ENCODE measurements at regions not wholly inside any gene's neighbourhood (a gene's known extent, or its start where the extent isn't known, plus 50 kb on each side); places are given as distances from the start of the nearest gene placed in this dataset.

DNA sequence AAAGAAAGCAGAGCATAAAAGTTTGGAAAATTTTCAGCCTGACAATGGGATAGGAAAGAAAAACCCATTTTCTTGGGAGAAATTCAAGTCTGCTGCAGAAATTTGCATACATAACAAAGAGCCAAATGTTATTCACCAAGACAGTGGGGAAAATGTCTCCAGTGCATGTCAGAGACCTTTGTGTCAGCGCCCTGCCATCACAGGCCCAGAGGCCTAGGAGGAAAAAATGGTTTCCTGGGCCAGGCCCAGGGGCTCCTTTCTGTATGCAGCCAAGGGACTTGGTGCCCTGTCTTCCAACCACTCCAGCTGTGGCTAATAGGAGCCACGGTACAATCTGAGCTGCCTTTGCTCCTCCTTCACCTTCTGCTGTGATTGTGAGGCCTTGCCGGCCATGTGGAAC is 189.1 kb upstream of the PITRM1 start:
- H3K4me3 ChIP-seq (ENCODE audit: low read depth, low read length, poor library complexity, severe bottlenecking), result no peak overlapping the region
- no peaks in the 10 kb centered on the region for H3K9me3 ChIP-seq (ENCODE audit: low read length)
- H3K4me1 ChIP-seq (ENCODE audit: insufficient read depth, low read length, severe bottlenecking), result no peaks in the 10 kb centered on the region
- H3K79me2 ChIP-seq (ENCODE audit: insufficient read depth, low read length), result no peaks in the 10 kb centered on the region
- H3K9me2 ChIP-seq (ENCODE audit: low read depth, low read length), result no peaks in the 10 kb centered on the region
- no peaks in the 10 kb centered on the region for H3K27me3 ChIP-seq (ENCODE audit: insufficient read depth, low read length)
- H3F3A ChIP-seq (ENCODE audit: insufficient read depth, low read length), result no peaks in the 10 kb centered on the region
- H2AFZ ChIP-seq (ENCODE audit: low read length), result no peak overlapping the region
- no peak overlapping the region for H3K9ac ChIP-seq (ENCODE audit: low read length)
- H3K27ac ChIP-seq (ENCODE audit: low read depth, low read length, poor library complexity, severe bottlenecking), result no peak overlapping the region
- H4K20me1 ChIP-seq (ENCODE audit: insufficient read depth, low read length), result no peaks in the 10 kb centered on the region
- no peak overlapping the region for H3K4me2 ChIP-seq (ENCODE audit: low read length)
- no peaks in the 10 kb centered on the region for H3K36me3 ChIP-seq (ENCODE audit: insufficient read depth, low read length)
- TF ChIP-seq, protein P1, sequence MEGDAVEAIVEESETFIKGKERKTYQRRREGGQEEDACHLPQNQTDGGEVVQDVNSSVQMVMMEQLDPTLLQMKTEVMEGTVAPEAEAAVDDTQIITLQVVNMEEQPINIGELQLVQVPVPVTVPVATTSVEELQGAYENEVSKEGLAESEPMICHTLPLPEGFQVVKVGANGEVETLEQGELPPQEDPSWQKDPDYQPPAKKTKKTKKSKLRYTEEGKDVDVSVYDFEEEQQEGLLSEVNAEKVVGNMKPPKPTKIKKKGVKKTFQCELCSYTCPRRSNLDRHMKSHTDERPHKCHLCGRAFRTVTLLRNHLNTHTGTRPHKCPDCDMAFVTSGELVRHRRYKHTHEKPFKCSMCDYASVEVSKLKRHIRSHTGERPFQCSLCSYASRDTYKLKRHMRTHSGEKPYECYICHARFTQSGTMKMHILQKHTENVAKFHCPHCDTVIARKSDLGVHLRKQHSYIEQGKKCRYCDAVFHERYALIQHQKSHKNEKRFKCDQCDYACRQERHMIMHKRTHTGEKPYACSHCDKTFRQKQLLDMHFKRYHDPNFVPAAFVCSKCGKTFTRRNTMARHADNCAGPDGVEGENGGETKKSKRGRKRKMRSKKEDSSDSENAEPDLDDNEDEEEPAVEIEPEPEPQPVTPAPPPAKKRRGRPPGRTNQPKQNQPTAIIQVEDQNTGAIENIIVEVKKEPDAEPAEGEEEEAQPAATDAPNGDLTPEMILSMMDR (IDR thresholded peaks at IDR 0.05; ENCODE audit: low read length), result no peak
- TF ChIP-seq EZH2 (IDR thresholded peaks at IDR 0.05; ENCODE audit: borderline replicate concordance, low read length), result no peak

DNA sequence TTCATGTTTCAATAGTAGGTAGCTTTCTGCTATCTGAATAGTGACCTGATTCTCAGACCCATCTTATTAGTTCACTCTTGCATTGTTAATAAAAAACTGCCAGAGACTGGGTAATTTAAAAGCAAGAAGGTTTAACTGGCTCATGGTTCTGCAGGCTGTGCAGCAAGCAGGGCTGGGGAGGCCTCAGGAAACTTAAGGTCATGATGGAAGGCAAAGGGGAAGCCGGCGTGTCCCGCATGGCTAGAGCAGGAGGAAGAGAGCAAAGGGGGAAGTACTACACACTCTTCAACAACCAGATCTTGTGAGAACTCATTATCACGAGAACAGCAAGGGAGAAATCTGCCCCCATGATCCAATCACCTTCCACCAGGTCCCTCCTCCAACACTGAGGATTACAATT is 185.2 kb upstream of the PITRM1 start:
- TF ChIP-seq, protein P1 (IDR thresholded peaks at IDR 0.05; ENCODE audit: low read length), result no peak
- no peak for TF ChIP-seq EZH2 (IDR thresholded peaks at IDR 0.05; ENCODE audit: borderline replicate concordance, low read length)
- Histone ChIP-seq H3K36me3 (ENCODE audit: insufficient read depth, low read length) (no peaks in the 10 kb centered on the region), H3K4me3 (ENCODE audit: low read depth, low read length, poor library complexity, severe bottlenecking) (no peak overlapping the region), H3K9ac (ENCODE audit: low read length) (no peak overlapping the region), H2AFZ (ENCODE audit: low read length) (no peak overlapping the region), H3K4me1 (ENCODE audit: insufficient read depth, low read length, severe bottlenecking) (no peaks in the 10 kb centered on the region), H4K20me1 (ENCODE audit: insufficient read depth, low read length) (no peaks in the 10 kb centered on the region), H3K27ac (ENCODE audit: low read depth, low read length, poor library complexity, severe bottlenecking) (no peak overlapping the region), H3F3A (ENCODE audit: insufficient read depth, low read length) (no peaks in the 10 kb centered on the region), H3K4me2 (ENCODE audit: low read length) (no peak overlapping the region), H3K9me2 (ENCODE audit: low read depth, low read length) (no peaks in the 10 kb centered on the region), H3K79me2 (ENCODE audit: insufficient read depth, low read length) (no peaks in the 10 kb centered on the region), H3K27me3 (ENCODE audit: insufficient read depth, low read length) (no peaks in the 10 kb centered on the region), H3K9me3 (ENCODE audit: low read length) (no peaks in the 10 kb centered on the region)

DNA sequence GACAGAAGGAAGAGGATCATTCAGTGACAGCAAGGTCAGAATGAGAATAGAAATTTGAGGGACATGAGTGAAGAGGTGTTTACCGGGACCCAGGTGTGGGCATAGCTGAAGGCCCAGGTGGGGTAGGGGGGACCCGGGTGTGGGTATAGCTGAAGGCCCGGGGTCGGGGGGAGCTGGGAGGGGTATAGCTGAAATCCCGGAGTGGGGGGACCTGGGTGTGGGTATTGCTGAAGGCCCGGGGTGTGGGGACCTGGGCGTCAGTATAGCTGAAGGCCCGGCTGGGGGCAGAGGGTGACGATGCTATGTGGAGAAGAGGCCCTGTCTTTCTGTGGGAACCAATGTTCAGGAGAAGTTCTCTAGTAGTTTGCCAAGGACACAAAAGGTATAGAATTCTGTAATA is 183.0 kb upstream of the PITRM1 start:
- H3K4me2 ChIP-seq (ENCODE audit: low read length), result no peak overlapping the region
- H3K4me1 ChIP-seq (ENCODE audit: insufficient read depth, low read length, severe bottlenecking), result no peaks in the 10 kb centered on the region
- no peaks in the 10 kb centered on the region for H3K36me3 ChIP-seq (ENCODE audit: insufficient read depth, low read length)
- no peaks in the 10 kb centered on the region for H3F3A ChIP-seq (ENCODE audit: insufficient read depth, low read length)
- H3K9me3 ChIP-seq (ENCODE audit: low read length), result no peaks in the 10 kb centered on the region
- H3K4me3 ChIP-seq (ENCODE audit: low read depth, low read length, poor library complexity, severe bottlenecking), result no peak overlapping the region
- H3K79me2 ChIP-seq (ENCODE audit: insufficient read depth, low read length), result no peaks in the 10 kb centered on the region
- no peak overlapping the region for H3K9ac ChIP-seq (ENCODE audit: low read length)
- H3K27ac ChIP-seq (ENCODE audit: low read depth, low read length, poor library complexity, severe bottlenecking), result no peak overlapping the region
- no peaks in the 10 kb centered on the region for H3K9me2 ChIP-seq (ENCODE audit: low read depth, low read length)
- no peak overlapping the region for H2AFZ ChIP-seq (ENCODE audit: low read length)
- no peak for TF ChIP-seq EZH2 (IDR thresholded peaks at IDR 0.05; ENCODE audit: borderline replicate concordance, low read length)
- TF ChIP-seq, protein P1 (IDR thresholded peaks at IDR 0.05; ENCODE audit: low read length), result no peak
- no peaks in the 10 kb centered on the region for H4K20me1 ChIP-seq (ENCODE audit: insufficient read depth, low read length)
- no peaks in the 10 kb centered on the region for H3K27me3 ChIP-seq (ENCODE audit: insufficient read depth, low read length)
